ENCODE measurements at regions not wholly inside any gene's neighbourhood (a gene's known extent, or its start where the extent isn't known, plus 50 kb on each side); places are given as distances from the start of the nearest gene placed in this dataset.

GRCh38 chr13:72469906-72470305 lies 257.5 kb downstream of the MZT1 start:
- no peaks in the 10 kb centered on the region for H3K4me1 ChIP-seq (ENCODE audit: control insufficient read depth in 1 of 2, insufficient read depth in 2 of 2, low read depth in 1 of 2, low read length in 1 of 2)
- H3K4me2 ChIP-seq = no peak overlapping the region
- H4K20me1 ChIP-seq (ENCODE audit: insufficient read depth) = no peaks in the 10 kb centered on the region
- TF ChIP-seq SMC3 (IDR thresholded peaks at IDR 0.05; ENCODE audit: low read depth, low read length) (no peak), EP300 (IDR thresholded peaks at IDR 0.05; ENCODE audit: borderline replicate concordance in 1 of 2, low read depth in 1 of 2, low read length in 1 of 2) (no peak), FOSL2 (IDR thresholded peaks at IDR 0.05; ENCODE audit: borderline replicate concordance, low read depth) (no peak), PBX3 (IDR thresholded peaks at IDR 0.05) (no peak), RXRA (IDR thresholded peaks at IDR 0.05; ENCODE audit: borderline replicate concordance, low read depth) (no peak), IRF3 (IDR thresholded peaks at IDR 0.05; ENCODE audit: low read depth, low read length) (no peak), RAD21 (IDR thresholded peaks at IDR 0.05; ENCODE audit: low read length) (no peak)
- POLR2A ChIA-PET = no interaction called here
- H3K79me2 ChIP-seq (ENCODE audit: insufficient read depth) = no peaks in the 10 kb centered on the region
- CTCF ChIA-PET = interaction anchor here (1.2 kb wide), 1 partner anchor 18 kb away, joined by 3 read pairs; no protein-coding TSS in a partner anchor
- H3K9me3 ChIP-seq = no peaks in the 10 kb centered on the region
- H3K36me3 ChIP-seq (replicated peaks in 1 of 2; ENCODE audit: control insufficient read depth in 1 of 2, insufficient read depth in 2 of 2, low read length in 1 of 2) = no peaks in the 10 kb centered on the region
- no peak overlapping the region for H2AFZ ChIP-seq (ENCODE audit: low read depth)
- DNase-seq = no peak
- H3K27ac ChIP-seq (ENCODE audit: low read depth in 2 of 2, low read length in 1 of 2) = no peak overlapping the region
- H3K9me2 ChIP-seq = no peaks in the 10 kb centered on the region
- no peaks in the 10 kb centered on the region for H3F3A ChIP-seq (replicated peaks; ENCODE audit: insufficient read depth)
- no peaks in the 10 kb centered on the region for H3K27me3 ChIP-seq (ENCODE audit: insufficient read depth)
- no peak overlapping the region for H3K9ac ChIP-seq
- no peak overlapping the region for H3K4me3 ChIP-seq (ENCODE audit: low read depth in 2 of 2, low read length in 1 of 2)

GRCh38 chr13:72463561-72463960 lies 263.9 kb downstream of the MZT1 start:
- Histone ChIP-seq H3K4me3 (ENCODE audit: low read depth in 2 of 2, low read length in 1 of 2) (0 out of 4 replicates have a peak overlapping the region, but pooled peaks of 1 of the 2 experiments have one; percentile 18), H3K27ac (ENCODE audit: low read depth in 2 of 2, low read length in 1 of 2) (no peak overlapping the region), H3K79me2 (ENCODE audit: insufficient read depth) (no peaks in the 10 kb centered on the region), H3K9ac (no peak overlapping the region), H3K27me3 (ENCODE audit: insufficient read depth) (no peaks in the 10 kb centered on the region), H3K9me3 (no peaks in the 10 kb centered on the region), H2AFZ (ENCODE audit: low read depth) (peak overlapping the region; percentile 63), H3K9me2 (no peaks in the 10 kb centered on the region), H3K36me3 (replicated peaks in 1 of 2; ENCODE audit: control insufficient read depth in 1 of 2, insufficient read depth in 2 of 2, low read length in 1 of 2) (no peaks in the 10 kb centered on the region), H4K20me1 (ENCODE audit: insufficient read depth) (no peaks in the 10 kb centered on the region), H3F3A (replicated peaks; ENCODE audit: insufficient read depth) (no peaks in the 10 kb centered on the region), H3K4me1 (ENCODE audit: control insufficient read depth in 1 of 2, insufficient read depth in 2 of 2, low read depth in 1 of 2, low read length in 1 of 2) (peaks cover 0 to 2% of the 10 kb centered on the region in 2 experiments; a peak in 1 of 4 replicates), H3K4me2 (no peak overlapping the region; the same call in 1 of the 2 replicates)
- 67% methylated on average over 7 of the region's 7 CpGs for WGBS (ENCODE audit: low lambda C conversion rate)
- DNase-seq = no peak
- TF ChIP-seq ELF1 (IDR thresholded peaks at IDR 0.05) = no peak
- TF ChIP-seq, protein P1, sequence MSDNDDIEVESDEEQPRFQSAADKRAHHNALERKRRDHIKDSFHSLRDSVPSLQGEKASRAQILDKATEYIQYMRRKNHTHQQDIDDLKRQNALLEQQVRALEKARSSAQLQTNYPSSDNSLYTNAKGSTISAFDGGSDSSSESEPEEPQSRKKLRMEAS (IDR thresholded peaks at IDR 0.05; ENCODE audit: low read depth) = no peak
- TF ChIP-seq, protein P2, sequence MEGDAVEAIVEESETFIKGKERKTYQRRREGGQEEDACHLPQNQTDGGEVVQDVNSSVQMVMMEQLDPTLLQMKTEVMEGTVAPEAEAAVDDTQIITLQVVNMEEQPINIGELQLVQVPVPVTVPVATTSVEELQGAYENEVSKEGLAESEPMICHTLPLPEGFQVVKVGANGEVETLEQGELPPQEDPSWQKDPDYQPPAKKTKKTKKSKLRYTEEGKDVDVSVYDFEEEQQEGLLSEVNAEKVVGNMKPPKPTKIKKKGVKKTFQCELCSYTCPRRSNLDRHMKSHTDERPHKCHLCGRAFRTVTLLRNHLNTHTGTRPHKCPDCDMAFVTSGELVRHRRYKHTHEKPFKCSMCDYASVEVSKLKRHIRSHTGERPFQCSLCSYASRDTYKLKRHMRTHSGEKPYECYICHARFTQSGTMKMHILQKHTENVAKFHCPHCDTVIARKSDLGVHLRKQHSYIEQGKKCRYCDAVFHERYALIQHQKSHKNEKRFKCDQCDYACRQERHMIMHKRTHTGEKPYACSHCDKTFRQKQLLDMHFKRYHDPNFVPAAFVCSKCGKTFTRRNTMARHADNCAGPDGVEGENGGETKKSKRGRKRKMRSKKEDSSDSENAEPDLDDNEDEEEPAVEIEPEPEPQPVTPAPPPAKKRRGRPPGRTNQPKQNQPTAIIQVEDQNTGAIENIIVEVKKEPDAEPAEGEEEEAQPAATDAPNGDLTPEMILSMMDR (IDR thresholded peaks at IDR 0.05) = no peak
- TF ChIP-seq EZH2phosphoT487 (IDR thresholded peaks at IDR 0.05; ENCODE audit: borderline replicate concordance, low read depth) = no peak
- TF ChIP-seq CHD2 (IDR thresholded peaks at IDR 0.05; ENCODE audit: low read length, partially characterized antibody) = no peak
- no peak for TF ChIP-seq MEF2A (IDR thresholded peaks at IDR 0.05; ENCODE audit: borderline replicate concordance, low read depth)
- TF ChIP-seq JUND (IDR thresholded peaks at IDR 0.05) = no peak
- TF ChIP-seq RFX5 (IDR thresholded peaks at IDR 0.05; ENCODE audit: low read length) = no peak
- no peak for TF ChIP-seq NFIC (IDR thresholded peaks at IDR 0.05; ENCODE audit: borderline replicate concordance)
- TF ChIP-seq EP300 (IDR thresholded peaks at IDR 0.05; ENCODE audit: borderline replicate concordance in 1 of 2, low read depth in 1 of 2, low read length in 1 of 2) = no peak
- TF ChIP-seq SIN3A (IDR thresholded peaks at IDR 0.05; ENCODE audit: borderline replicate concordance, low read depth, low read length) = no peak
- TF ChIP-seq MXI1 (IDR thresholded peaks at IDR 0.05; ENCODE audit: low read depth, low read length) = no peak
- TF ChIP-seq POLR2AphosphoS5 (IDR thresholded peaks at IDR 0.05; ENCODE audit: low read depth, low read length) = no peak
- TF ChIP-seq GABPA (IDR thresholded peaks at IDR 0.05; ENCODE audit: low read depth) = no peak
- no peak for TF ChIP-seq USF2 (IDR thresholded peaks at IDR 0.05; ENCODE audit: borderline replicate concordance, low read depth, low read length)
- TF ChIP-seq GATA2 (CRISPR knock-in tag; IDR thresholded peaks at IDR 0.05) = no peak
- no peak for TF ChIP-seq SMC3 (IDR thresholded peaks at IDR 0.05; ENCODE audit: low read depth, low read length)
- no peak for TF ChIP-seq TCF12 (IDR thresholded peaks at IDR 0.05)
- ChIA-PET POLR2A (no interaction called here), CTCF (interaction anchor here (1.2 to 2.0 kb wide), 2 partner anchors 11 to 12 kb away, joined by 5 read pairs; no protein-coding TSS in a partner anchor)

Data from SK-N-SH (cell line).